ENCODE measurements at regions not wholly inside any gene's neighbourhood (a gene's known extent, or its start where the extent isn't known, plus 50 kb on each side); places are given as distances from the start of the nearest gene placed in this dataset.
"Not testable (repeated sequence)": the region's sequence is repeated elsewhere in the genome, so short reads cannot be mapped to it uniquely, and the experiment has no call there.

- not testable (repeated sequence) for H3K4me3 Mint-ChIP-seq; H3K4me1 Mint-ChIP-seq; ATAC-seq (replicated peaks); H3K9me3 Mint-ChIP-seq; H3K36me3 Mint-ChIP-seq (ENCODE audit: low read depth); H3K27me3 Mint-ChIP-seq; H3K27ac Mint-ChIP-seq
Observed at GRCh38 chr4:9505341-9505740, 61.1 kb downstream of the DEFB131A start.

- not testable (repeated sequence) for H3K4me1 Mint-ChIP-seq; H3K27me3 Mint-ChIP-seq; H3K27ac Mint-ChIP-seq; H3K9me3 Mint-ChIP-seq; ATAC-seq (replicated peaks); H3K4me3 Mint-ChIP-seq; H3K36me3 Mint-ChIP-seq (ENCODE audit: low read depth)
Observed at GRCh38 chr4:9506672-9507071, 62.5 kb downstream of the DEFB131A start.

- not testable (repeated sequence) for ATAC-seq (replicated peaks); H3K36me3 Mint-ChIP-seq (ENCODE audit: low read depth); H3K27me3 Mint-ChIP-seq; H3K9me3 Mint-ChIP-seq; H3K4me1 Mint-ChIP-seq; H3K27ac Mint-ChIP-seq; H3K4me3 Mint-ChIP-seq
Observed at GRCh38 chr4:9512941-9513340, 68.7 kb downstream of the DEFB131A start.

GRCh38 chr4:9519631-9520030, 75.4 kb downstream of the DEFB131A start:
- H3K27ac Mint-ChIP-seq; ATAC-seq (replicated peaks); H3K27me3 Mint-ChIP-seq; H3K4me1 Mint-ChIP-seq; H3K36me3 Mint-ChIP-seq (ENCODE audit: low read depth); H3K9me3 Mint-ChIP-seq; H3K4me3 Mint-ChIP-seq: not testable (repeated sequence)

- not testable (repeated sequence) for H3K27me3 Mint-ChIP-seq; H3K4me3 Mint-ChIP-seq; H3K9me3 Mint-ChIP-seq; H3K27ac Mint-ChIP-seq; ATAC-seq (replicated peaks); H3K36me3 Mint-ChIP-seq (ENCODE audit: low read depth); H3K4me1 Mint-ChIP-seq
Observed at GRCh38 chr4:9522903-9523302, 78.7 kb downstream of the DEFB131A start.

GRCh38 chr4:9524406-9524805, 80.2 kb downstream of the DEFB131A start:
- not testable (repeated sequence) for H3K36me3 Mint-ChIP-seq (ENCODE audit: low read depth); H3K27ac Mint-ChIP-seq; H3K27me3 Mint-ChIP-seq; H3K4me1 Mint-ChIP-seq; H3K9me3 Mint-ChIP-seq; H3K4me3 Mint-ChIP-seq; ATAC-seq (replicated peaks)

GRCh38 chr4:9532134-9532862, 88.1 kb downstream of the DEFB131A start:
- peak; percentile 56 for ATAC-seq (replicated peaks)
- peak overlapping the region; percentile 67 for H3K4me3 Mint-ChIP-seq
- not testable (repeated sequence) for H3K36me3 Mint-ChIP-seq (ENCODE audit: low read depth); H3K4me1 Mint-ChIP-seq; H3K9me3 Mint-ChIP-seq; H3K27ac Mint-ChIP-seq
- peaks cover 36% of the 10 kb centered on the region for H3K27me3 Mint-ChIP-seq

- not testable (repeated sequence) for H3K36me3 Mint-ChIP-seq (ENCODE audit: low read depth); H3K27ac Mint-ChIP-seq; H3K4me1 Mint-ChIP-seq; ATAC-seq (replicated peaks); H3K9me3 Mint-ChIP-seq
- H3K27me3 Mint-ChIP-seq, result peaks cover 42% of the 10 kb centered on the region
- peak overlapping the region; percentile 67 for H3K4me3 Mint-ChIP-seq
Observed at GRCh38 chr4:9532863-9533192, 88.6 kb downstream of the DEFB131A start.

GRCh38 chr4:9537101-9537500, 92.9 kb downstream of the DEFB131A start:
- H3K4me1 Mint-ChIP-seq; ATAC-seq (replicated peaks); H3K9me3 Mint-ChIP-seq; H3K36me3 Mint-ChIP-seq (ENCODE audit: low read depth); H3K4me3 Mint-ChIP-seq; H3K27ac Mint-ChIP-seq: not testable (repeated sequence)
- H3K27me3 Mint-ChIP-seq, result peaks cover 13% of the 10 kb centered on the region

GRCh38 chr4:9539939-9540520, 95.8 kb downstream of the DEFB131A start:
- H3K9me3 Mint-ChIP-seq; H3K4me3 Mint-ChIP-seq; H3K27ac Mint-ChIP-seq; H3K27me3 Mint-ChIP-seq; ATAC-seq (replicated peaks); H3K36me3 Mint-ChIP-seq (ENCODE audit: low read depth); H3K4me1 Mint-ChIP-seq: not testable (repeated sequence)

- not testable (repeated sequence) for H3K4me3 Mint-ChIP-seq; H3K4me1 Mint-ChIP-seq; H3K27ac Mint-ChIP-seq; H3K27me3 Mint-ChIP-seq; H3K9me3 Mint-ChIP-seq; H3K36me3 Mint-ChIP-seq (ENCODE audit: low read depth); ATAC-seq (replicated peaks)
Observed at GRCh38 chr4:9541388-9541915, 97.2 kb downstream of the DEFB131A start.

- H3K27me3 Mint-ChIP-seq; H3K27ac Mint-ChIP-seq; H3K4me3 Mint-ChIP-seq; ATAC-seq (replicated peaks); H3K9me3 Mint-ChIP-seq; H3K36me3 Mint-ChIP-seq (ENCODE audit: low read depth); H3K4me1 Mint-ChIP-seq: not testable (repeated sequence)
Observed at GRCh38 chr4:9544851-9545250, 100.6 kb downstream of the DEFB131A start.

GRCh38 chr4:9547470-9547869, 103.3 kb downstream of the DEFB131A start:
- not testable (repeated sequence) for H3K36me3 Mint-ChIP-seq (ENCODE audit: low read depth); ATAC-seq (replicated peaks); H3K9me3 Mint-ChIP-seq; H3K27ac Mint-ChIP-seq; H3K4me3 Mint-ChIP-seq; H3K27me3 Mint-ChIP-seq; H3K4me1 Mint-ChIP-seq

GRCh38 chr4:9556076-9556475, 111.9 kb downstream of the DEFB131A start:
- not testable (repeated sequence) for H3K9me3 Mint-ChIP-seq; H3K27ac Mint-ChIP-seq; H3K4me1 Mint-ChIP-seq; H3K36me3 Mint-ChIP-seq (ENCODE audit: low read depth); ATAC-seq (replicated peaks); H3K4me3 Mint-ChIP-seq
- H3K27me3 Mint-ChIP-seq, result peaks cover 15% of the 10 kb centered on the region

GRCh38 chr4:9577869-9578268, 133.7 kb downstream of the DEFB131A start:
- not testable (repeated sequence) for H3K27me3 Mint-ChIP-seq; H3K4me3 Mint-ChIP-seq; H3K36me3 Mint-ChIP-seq (ENCODE audit: low read depth); H3K4me1 Mint-ChIP-seq; H3K27ac Mint-ChIP-seq; ATAC-seq (replicated peaks)
- H3K9me3 Mint-ChIP-seq, result peaks cover 31% of the 10 kb centered on the region

- H3K27me3 Mint-ChIP-seq; ATAC-seq (replicated peaks); H3K36me3 Mint-ChIP-seq (ENCODE audit: low read depth); H3K4me1 Mint-ChIP-seq; H3K27ac Mint-ChIP-seq; H3K4me3 Mint-ChIP-seq: not testable (repeated sequence)
- H3K9me3 Mint-ChIP-seq, result peaks cover 15% of the 10 kb centered on the region
Observed at GRCh38 chr4:9582880-9583279, 138.7 kb downstream of the DEFB131A start.

Measured in activated T-helper 17 cell treated with anti-CD3 and anti-CD28 coated beads, Interleukin-2, amount 50 U/mL, for 72 hours (primary cell).